ENCODE measurements at regions not wholly inside any gene's neighbourhood (a gene's known extent, or its start where the extent isn't known, plus 50 kb on each side); places are given as distances from the start of the nearest gene placed in this dataset.

- H3K27ac Mint-ChIP-seq = peak overlapping the region; percentile 60; the same call in 1 of the 2 replicates
- Histone ChIP-seq H3K27me3 (ENCODE audit: insufficient read depth) (no peaks in the 10 kb centered on the region), H3K4me3 (no peak overlapping the region), H3K4me1 (ENCODE audit: insufficient read depth) (no peaks in the 10 kb centered on the region), H3K79me2 (replicated peaks; ENCODE audit: insufficient read depth) (no peaks in the 10 kb centered on the region), H3K36me3 (ENCODE audit: insufficient read depth) (no peaks in the 10 kb centered on the region), H3F3A (replicated peaks; ENCODE audit: low read depth) (no peaks in the 10 kb centered on the region), H3K27ac (ENCODE audit: low read depth) (no peak overlapping the region), H3K4me2 (no peak overlapping the region), H2AFZ (no peak overlapping the region), H4K20me1 (replicated peaks; ENCODE audit: insufficient read depth) (no peaks in the 10 kb centered on the region), H3K9me2 (ENCODE audit: insufficient read depth) (no peaks in the 10 kb centered on the region)
- H3K36me3 Mint-ChIP-seq (ENCODE audit: low read depth) = no peaks in the 10 kb centered on the region; the same call in 2 of the 3 replicates
- TF ChIP-seq NANOG (IDR thresholded peaks at IDR 0.05; ENCODE audit: borderline replicate concordance) = no peak
- no peak for TF ChIP-seq ZNF331 (CRISPR knock-in tag; IDR thresholded peaks at IDR 0.05; ENCODE audit: low read depth)
- TF ChIP-seq EZH2phosphoT487 (IDR thresholded peaks at IDR 0.05; ENCODE audit: unreplicated experiment) = no peak
- no peak for TF ChIP-seq CREB1 (CRISPR knock-in tag; IDR thresholded peaks at IDR 0.05; ENCODE audit: low read depth)
- TF ChIP-seq, protein P1, sequence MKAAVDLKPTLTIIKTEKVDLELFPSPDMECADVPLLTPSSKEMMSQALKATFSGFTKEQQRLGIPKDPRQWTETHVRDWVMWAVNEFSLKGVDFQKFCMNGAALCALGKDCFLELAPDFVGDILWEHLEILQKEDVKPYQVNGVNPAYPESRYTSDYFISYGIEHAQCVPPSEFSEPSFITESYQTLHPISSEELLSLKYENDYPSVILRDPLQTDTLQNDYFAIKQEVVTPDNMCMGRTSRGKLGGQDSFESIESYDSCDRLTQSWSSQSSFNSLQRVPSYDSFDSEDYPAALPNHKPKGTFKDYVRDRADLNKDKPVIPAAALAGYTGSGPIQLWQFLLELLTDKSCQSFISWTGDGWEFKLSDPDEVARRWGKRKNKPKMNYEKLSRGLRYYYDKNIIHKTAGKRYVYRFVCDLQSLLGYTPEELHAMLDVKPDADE (IDR thresholded peaks at IDR 0.05) = no peak
- TF ChIP-seq EZH2 (IDR thresholded peaks at IDR 0.05; ENCODE audit: low read depth, unreplicated experiment) = no peak
- no peaks in the 10 kb centered on the region; the same call in 2 of the 3 replicates for H3K4me1 Mint-ChIP-seq
- DNase-seq (ENCODE audit: low spot score) (no peak), ATAC-seq (no peak)
- no peak overlapping the region for H3K4me3 Mint-ChIP-seq
- H3K27me3 Mint-ChIP-seq (ENCODE audit: insufficient read depth, low read depth, poor library complexity) = peaks cover 3% of the 10 kb centered on the region
- peaks cover 15% of the 10 kb centered on the region for H3K9me3 Mint-ChIP-seq
Measured at GRCh38 chr16:88316941-88317612, 65.7 kb upstream of the ZNF469 start.

GRCh38 chr16:88317613-88317965 is 65.2 kb upstream of the ZNF469 start:
- Histone ChIP-seq H3K27me3 (ENCODE audit: insufficient read depth) (no peaks in the 10 kb centered on the region), H3K4me3 (no peak overlapping the region), H4K20me1 (replicated peaks; ENCODE audit: insufficient read depth) (no peaks in the 10 kb centered on the region), H2AFZ (no peak overlapping the region), H3K4me2 (no peak overlapping the region), H3K4me1 (ENCODE audit: insufficient read depth) (no peaks in the 10 kb centered on the region), H3F3A (replicated peaks; ENCODE audit: low read depth) (no peaks in the 10 kb centered on the region), H3K79me2 (replicated peaks; ENCODE audit: insufficient read depth) (no peaks in the 10 kb centered on the region), H3K27ac (ENCODE audit: low read depth) (no peak overlapping the region), H3K9me2 (ENCODE audit: insufficient read depth) (no peaks in the 10 kb centered on the region), H3K36me3 (ENCODE audit: insufficient read depth) (no peaks in the 10 kb centered on the region)
- no peaks in the 10 kb centered on the region; the same call in 2 of the 3 replicates for H3K4me1 Mint-ChIP-seq
- H3K27ac Mint-ChIP-seq = peak overlapping the region; percentile 60; the same call in 1 of the 2 replicates
- peaks cover 3% of the 10 kb centered on the region for H3K27me3 Mint-ChIP-seq (ENCODE audit: insufficient read depth, low read depth, poor library complexity)
- DNase-seq (ENCODE audit: low spot score) = no peak
- no peak for ATAC-seq
- H3K4me3 Mint-ChIP-seq = no peak overlapping the region
- no peaks in the 10 kb centered on the region; the same call in 2 of the 3 replicates for H3K36me3 Mint-ChIP-seq (ENCODE audit: low read depth)
- peaks cover 9% of the 10 kb centered on the region for H3K9me3 Mint-ChIP-seq
- TF ChIP-seq EZH2phosphoT487 (IDR thresholded peaks at IDR 0.05; ENCODE audit: unreplicated experiment) = no peak
- TF ChIP-seq POLR2AphosphoS5 (IDR thresholded peaks at IDR 0.05; ENCODE audit: low read depth) = no peak
- TF ChIP-seq ZNF114 (CRISPR knock-in tag; IDR thresholded peaks at IDR 0.05) = no peak
- no peak for TF ChIP-seq CTCF (conservative IDR thresholded peaks at IDR 0.05; ENCODE audit: low read depth in 2 of 2)
- no peak for TF ChIP-seq STAT1 (IDR thresholded peaks at IDR 0.05; ENCODE audit: unreplicated experiment)
- TF ChIP-seq NANOG (IDR thresholded peaks at IDR 0.05; ENCODE audit: borderline replicate concordance) = no peak
- TF ChIP-seq, protein P2, sequence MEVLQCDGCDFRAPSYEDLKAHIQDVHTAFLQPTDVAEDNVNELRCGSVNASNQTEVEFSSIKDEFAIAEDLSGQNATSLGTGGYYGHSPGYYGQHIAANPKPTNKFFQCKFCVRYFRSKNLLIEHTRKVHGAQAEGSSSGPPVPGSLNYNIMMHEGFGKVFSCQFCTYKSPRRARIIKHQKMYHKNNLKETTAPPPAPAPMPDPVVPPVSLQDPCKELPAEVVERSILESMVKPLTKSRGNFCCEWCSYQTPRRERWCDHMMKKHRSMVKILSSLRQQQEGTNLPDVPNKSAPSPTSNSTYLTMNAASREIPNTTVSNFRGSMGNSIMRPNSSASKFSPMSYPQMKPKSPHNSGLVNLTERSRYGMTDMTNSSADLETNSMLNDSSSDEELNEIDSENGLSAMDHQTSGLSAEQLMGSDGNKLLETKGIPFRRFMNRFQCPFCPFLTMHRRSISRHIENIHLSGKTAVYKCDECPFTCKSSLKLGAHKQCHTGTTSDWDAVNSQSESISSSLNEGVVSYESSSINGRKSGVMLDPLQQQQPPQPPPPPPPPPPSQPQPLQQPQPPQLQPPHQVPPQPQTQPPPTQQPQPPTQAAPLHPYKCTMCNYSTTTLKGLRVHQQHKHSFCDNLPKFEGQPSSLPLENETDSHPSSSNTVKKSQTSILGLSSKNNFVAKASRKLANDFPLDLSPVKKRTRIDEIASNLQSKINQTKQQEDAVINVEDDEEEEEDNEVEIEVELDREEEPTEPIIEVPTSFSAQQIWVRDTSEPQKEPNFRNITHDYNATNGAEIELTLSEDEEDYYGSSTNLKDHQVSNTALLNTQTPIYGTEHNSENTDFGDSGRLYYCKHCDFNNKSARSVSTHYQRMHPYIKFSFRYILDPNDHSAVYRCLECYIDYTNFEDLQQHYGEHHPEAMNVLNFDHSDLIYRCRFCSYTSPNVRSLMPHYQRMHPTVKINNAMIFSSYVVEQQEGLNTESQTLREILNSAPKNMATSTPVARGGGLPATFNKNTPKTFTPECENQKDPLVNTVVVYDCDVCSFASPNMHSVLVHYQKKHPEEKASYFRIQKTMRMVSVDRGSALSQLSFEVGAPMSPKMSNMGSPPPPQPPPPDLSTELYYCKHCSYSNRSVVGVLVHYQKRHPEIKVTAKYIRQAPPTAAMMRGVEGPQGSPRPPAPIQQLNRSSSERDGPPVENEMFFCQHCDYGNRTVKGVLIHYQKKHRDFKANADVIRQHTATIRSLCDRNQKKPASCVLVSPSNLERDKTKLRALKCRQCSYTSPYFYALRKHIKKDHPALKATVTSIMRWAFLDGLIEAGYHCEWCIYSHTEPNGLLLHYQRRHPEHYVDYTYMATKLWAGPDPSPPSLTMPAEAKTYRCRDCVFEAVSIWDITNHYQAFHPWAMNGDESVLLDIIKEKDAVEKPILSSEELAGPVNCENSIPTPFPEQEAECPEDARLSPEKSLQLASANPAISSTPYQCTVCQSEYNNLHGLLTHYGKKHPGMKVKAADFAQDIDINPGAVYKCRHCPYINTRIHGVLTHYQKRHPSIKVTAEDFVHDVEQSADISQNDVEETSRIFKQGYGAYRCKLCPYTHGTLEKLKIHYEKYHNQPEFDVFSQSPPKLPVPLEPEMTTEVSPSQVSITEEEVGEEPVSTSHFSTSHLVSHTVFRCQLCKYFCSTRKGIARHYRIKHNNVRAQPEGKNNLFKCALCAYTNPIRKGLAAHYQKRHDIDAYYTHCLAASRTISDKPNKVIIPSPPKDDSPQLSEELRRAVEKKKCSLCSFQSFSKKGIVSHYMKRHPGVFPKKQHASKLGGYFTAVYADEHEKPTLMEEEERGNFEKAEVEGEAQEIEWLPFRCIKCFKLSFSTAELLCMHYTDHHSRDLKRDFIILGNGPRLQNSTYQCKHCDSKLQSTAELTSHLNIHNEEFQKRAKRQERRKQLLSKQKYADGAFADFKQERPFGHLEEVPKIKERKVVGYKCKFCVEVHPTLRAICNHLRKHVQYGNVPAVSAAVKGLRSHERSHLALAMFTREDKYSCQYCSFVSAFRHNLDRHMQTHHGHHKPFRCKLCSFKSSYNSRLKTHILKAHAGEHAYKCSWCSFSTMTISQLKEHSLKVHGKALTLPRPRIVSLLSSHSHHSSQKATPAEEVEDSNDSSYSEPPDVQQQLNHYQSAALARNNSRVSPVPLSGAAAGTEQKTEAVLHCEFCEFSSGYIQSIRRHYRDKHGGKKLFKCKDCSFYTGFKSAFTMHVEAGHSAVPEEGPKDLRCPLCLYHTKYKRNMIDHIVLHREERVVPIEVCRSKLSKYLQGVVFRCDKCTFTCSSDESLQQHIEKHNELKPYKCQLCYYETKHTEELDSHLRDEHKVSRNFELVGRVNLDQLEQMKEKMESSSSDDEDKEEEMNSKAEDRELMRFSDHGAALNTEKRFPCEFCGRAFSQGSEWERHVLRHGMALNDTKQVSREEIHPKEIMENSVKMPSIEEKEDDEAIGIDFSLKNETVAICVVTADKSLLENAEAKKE (CRISPR knock-in tag; IDR thresholded peaks at IDR 0.05) = no peak
- TF ChIP-seq EZH2 (IDR thresholded peaks at IDR 0.05; ENCODE audit: low read depth, unreplicated experiment) = no peak
